ENCODE measurements at regions not wholly inside any gene's neighbourhood (a gene's known extent, or its start where the extent isn't known, plus 50 kb on each side); places are given as distances from the start of the nearest gene placed in this dataset.

GRCh38 chr12:91920276-91920675 lies 225.4 kb downstream of the BTG1 start:
- DNase-seq (ENCODE audit: low read depth): no peak

GRCh38 chr12:91918431-91918830 lies 227.2 kb downstream of the BTG1 start:
- DNase-seq (ENCODE audit: low read depth): no peak

GRCh38 chr12:91914701-91915100 lies 230.9 kb downstream of the BTG1 start:
- no peak for DNase-seq (ENCODE audit: low read depth)

GRCh38 chr12:91913651-91914050 lies 232.0 kb downstream of the BTG1 start:
- DNase-seq (ENCODE audit: low read depth): no peak

- DNase-seq (ENCODE audit: low read depth): no peak
Observed at GRCh38 chr12:91913124-91913523, 232.5 kb downstream of the BTG1 start.

GRCh38 chr12:91912178-91912577 lies 233.5 kb downstream of the BTG1 start:
- no peak for DNase-seq (ENCODE audit: low read depth)

GRCh38 chr12:91910871-91911388 lies 234.7 kb downstream of the BTG1 start:
- no peak for DNase-seq (ENCODE audit: low read depth)

GRCh38 chr12:91902860-91903683 lies 242.6 kb downstream of the BTG1 start:
- peak; percentile 20 for DNase-seq (ENCODE audit: low read depth)

- no peak for DNase-seq (ENCODE audit: low read depth)
Observed at GRCh38 chr12:91901381-91902074, 244.1 kb downstream of the BTG1 start.

GRCh38 chr12:91900971-91901370 lies 244.7 kb downstream of the BTG1 start:
- DNase-seq (ENCODE audit: low read depth): no peak

- DNase-seq (ENCODE audit: low read depth): no peak
Observed at GRCh38 chr12:91899056-91899455, 246.6 kb downstream of the BTG1 start.

GRCh38 chr12:91897025-91897515 lies 248.6 kb downstream of the BTG1 start:
- no peak for DNase-seq (ENCODE audit: low read depth)

GRCh38 chr12:91896286-91897024 lies 249.2 kb downstream of the BTG1 start:
- no peak for DNase-seq (ENCODE audit: low read depth)

GRCh38 chr12:91894911-91895310 lies 250.7 kb downstream of the BTG1 start:
- DNase-seq (ENCODE audit: low read depth): no peak

GRCh38 chr12:91893476-91893875 lies 252.2 kb downstream of the BTG1 start:
- no peak for DNase-seq (ENCODE audit: low read depth)

- DNase-seq (ENCODE audit: low read depth): no peak
Observed at GRCh38 chr12:91892081-91892855, 253.4 kb downstream of the BTG1 start.

GRCh38 chr12:91890742-91891141 lies 254.9 kb downstream of the BTG1 start:
- DNase-seq (ENCODE audit: low read depth): no peak

- DNase-seq (ENCODE audit: low read depth): no peak
Observed at GRCh38 chr12:91889910-91890309, 255.7 kb downstream of the BTG1 start.

GRCh38 chr12:91889059-91889458 lies 256.6 kb downstream of the BTG1 start:
- DNase-seq (ENCODE audit: low read depth): no peak

GRCh38 chr12:91887957-91888356 lies 257.7 kb downstream of the BTG1 start:
- DNase-seq (ENCODE audit: low read depth): no peak
